NCI-H2081 (cell line): ENCODE measurements at regions not wholly inside any gene's neighbourhood (a gene's known extent, or its start where the extent isn't known, plus 50 kb on each side); places are given as distances from the start of the nearest gene placed in this dataset.
"Not testable (repeated sequence)": the region's sequence is repeated elsewhere in the genome, so short reads cannot be mapped to it uniquely, and the experiment has no call there.

Experiments
- DNase-seq, 2 experiments: peaks; one replicate each; lab custom pipeline; 2025; lab: John Stamatoyannopoulos, UW

GRCh38 chrX:15116900-15117299 lies 153.0 kb downstream of the ASB9 start:
- no peak for DNase-seq

- DNase-seq, result no peak
These were observed 154.9 kb downstream of the ASB9 start for GRCh38 chrX:15114743-15115566.

GRCh38 chrX:15107367-15107988 lies 162.4 kb downstream of the ASB9 start:
- no peak for DNase-seq

GRCh38 chrX:15098505-15098904 lies 171.4 kb downstream of the ASB9 start:
- no peak for DNase-seq

GRCh38 chrX:15087747-15088146 lies 182.1 kb downstream of the ASB9 start:
- no peak for DNase-seq

DNA sequence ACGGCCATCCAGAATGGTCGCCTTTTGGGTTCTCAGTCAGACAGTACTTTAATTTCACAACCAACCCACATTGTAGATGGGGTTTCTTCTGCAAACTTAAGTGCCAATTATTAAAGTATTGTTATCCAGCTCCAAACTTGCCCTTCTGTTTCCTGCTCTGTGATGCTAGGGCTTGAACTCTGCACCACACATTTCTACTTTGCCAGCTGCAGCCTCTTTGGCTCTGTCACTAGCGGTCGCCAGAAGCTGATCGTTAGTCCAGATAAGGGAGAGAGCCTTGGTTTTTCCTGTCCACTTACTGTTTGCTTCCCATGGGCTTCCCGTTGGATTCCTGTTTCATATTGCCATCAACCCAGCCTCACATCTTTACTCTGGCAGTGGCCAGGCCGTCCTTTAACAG lies 196.6 kb downstream of the ASB9 start:
- DNase-seq, result no peak

DNA sequence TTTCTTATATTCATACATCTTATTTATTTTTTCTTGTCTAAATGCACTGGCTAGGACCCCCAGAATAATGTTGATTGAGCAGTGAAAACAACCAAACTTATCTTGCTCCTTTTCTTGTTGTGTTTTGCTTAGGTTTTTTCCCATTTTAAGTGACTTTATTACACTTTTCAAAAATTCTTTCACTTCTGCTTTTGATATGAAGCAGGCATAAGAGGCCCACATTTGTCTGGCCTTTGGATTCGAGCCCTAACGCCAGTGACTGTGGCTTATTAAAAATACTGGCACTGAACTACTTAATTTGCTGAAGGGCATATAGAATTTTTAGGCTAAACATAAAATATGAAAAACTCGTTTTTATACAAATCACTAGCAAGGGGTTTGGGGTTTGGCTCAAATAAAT lies 197.0 kb downstream of the ASB9 start:
- DNase-seq, result no peak

DNA sequence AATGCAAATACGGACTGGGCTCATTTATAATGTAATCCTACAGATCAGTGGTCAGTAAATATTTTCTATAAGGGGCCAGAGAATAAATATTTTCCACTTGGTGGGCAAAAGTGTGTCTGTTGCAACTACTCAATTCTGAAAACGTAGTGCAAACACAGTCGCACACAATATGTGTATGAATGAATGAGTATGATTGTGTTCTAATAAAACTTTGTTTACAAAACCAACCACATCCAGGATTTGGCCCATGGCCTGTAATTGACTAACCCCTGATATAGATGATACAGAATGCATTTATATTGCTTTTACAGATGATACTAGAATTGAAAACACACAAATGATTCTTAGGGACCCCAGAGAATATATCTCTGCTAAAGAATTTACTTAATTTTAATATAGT lies 197.6 kb downstream of the ASB9 start:
- DNase-seq, result no peak

GRCh38 chrX:15059474-15059873 lies 186.3 kb downstream of the MOSPD2 start:
- no peak for DNase-seq

- DNase-seq, result no peak
These were observed 182.8 kb downstream of the MOSPD2 start for GRCh38 chrX:15056044-15056443.

GRCh38 chrX:15055146-15055930 lies 182.1 kb downstream of the MOSPD2 start:
- DNase-seq, result no peak

GRCh38 chrX:15050395-15050794 lies 177.2 kb downstream of the MOSPD2 start:
- no peak for DNase-seq

- no peak for DNase-seq
These were observed 170.3 kb downstream of the MOSPD2 start for GRCh38 chrX:15043538-15043937.

- DNase-seq, result no peak
These were observed 160.7 kb downstream of the MOSPD2 start for GRCh38 chrX:15033917-15034316.

DNA sequence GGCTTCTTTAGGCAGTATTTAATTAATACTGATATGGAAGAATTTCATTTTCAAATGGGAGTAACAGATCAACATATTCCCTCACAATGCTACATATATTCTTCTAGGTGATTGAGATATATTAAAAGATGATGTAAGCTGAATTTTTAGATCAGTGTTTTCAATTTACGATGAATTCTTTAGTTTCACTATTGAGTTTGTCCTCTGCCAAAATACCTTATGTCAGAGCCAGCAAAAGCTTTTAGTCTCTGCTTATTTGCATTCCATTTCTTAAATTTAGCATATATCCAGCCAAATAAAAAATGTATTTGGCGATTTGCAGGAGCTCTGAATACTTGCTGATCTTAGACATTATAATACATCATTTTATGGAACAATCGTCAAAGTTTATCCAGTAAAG lies 144.3 kb downstream of the MOSPD2 start:
- DNase-seq, result no peak

GRCh38 chrX:15016051-15016450 lies 142.8 kb downstream of the MOSPD2 start:
- DNase-seq, result no peak

GRCh38 chrX:15014281-15014680 lies 141.1 kb downstream of the MOSPD2 start:
- DNase-seq, result no peak

GRCh38 chrX:15013461-15013860 lies 140.2 kb downstream of the MOSPD2 start:
- DNase-seq, result no peak

GRCh38 chrX:14997271-14997670 lies 124.0 kb downstream of the MOSPD2 start:
- no peak for DNase-seq

DNA sequence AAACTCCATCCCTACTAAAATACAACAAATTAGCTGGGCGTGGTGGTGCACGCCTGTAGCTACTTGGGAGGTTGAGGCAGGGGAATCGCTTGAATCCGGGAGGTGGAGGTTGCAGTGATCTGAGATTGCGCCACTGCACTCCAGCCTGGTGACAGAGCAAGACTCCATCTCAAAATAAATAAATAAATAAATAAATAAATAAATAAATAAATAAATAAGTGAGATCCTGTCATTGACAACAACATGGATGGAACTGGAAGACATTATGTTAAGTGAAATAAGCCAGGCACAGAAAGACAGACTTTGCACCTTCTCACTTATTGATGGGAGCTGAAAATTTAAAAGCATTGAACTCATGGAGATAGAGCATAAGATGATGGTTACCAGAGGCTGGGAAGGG lies 111.2 kb downstream of the MOSPD2 start:
- not testable (repeated sequence) for DNase-seq
